ENCODE measurements at regions not wholly inside any gene's neighbourhood (a gene's known extent, or its start where the extent isn't known, plus 50 kb on each side); places are given as distances from the start of the nearest gene placed in this dataset.
A peak's percentile ranks its signal among the peaks of the same experiment; 100 is the strongest.

DNA sequence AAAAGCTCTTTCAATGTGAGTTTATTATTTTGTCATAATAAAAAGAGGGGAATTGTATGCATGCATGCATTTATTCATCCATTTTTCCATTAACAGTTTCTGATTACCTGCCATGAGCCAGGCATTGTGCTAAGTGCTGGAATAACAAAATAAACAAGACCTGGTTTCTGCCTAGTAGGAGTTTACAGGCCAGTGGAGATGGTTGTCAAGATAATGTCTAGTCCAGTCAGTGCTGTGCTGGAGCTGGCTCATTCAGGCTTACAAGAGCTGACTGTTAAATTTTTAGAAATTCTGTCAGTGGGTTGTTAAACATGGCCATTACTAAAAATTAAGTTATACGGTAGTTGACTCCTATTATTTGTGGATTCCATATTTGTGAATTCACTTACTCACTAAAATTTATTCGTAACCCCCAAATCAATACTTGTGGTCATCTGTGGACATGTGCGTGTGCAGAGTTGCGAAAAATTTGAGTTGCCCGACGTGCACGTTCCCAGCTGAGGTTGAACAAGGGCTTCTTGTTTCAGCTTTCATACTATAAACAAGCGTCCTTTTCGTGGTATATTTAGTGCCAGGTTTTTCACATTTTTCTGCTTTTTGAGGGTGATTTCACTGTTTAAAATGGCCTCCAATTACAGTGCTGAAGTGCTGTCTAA is 172.3 kb upstream of the RPS6KA3 start:
- Histone ChIP-seq H3K4me2 (ENCODE audit: low read length) (no peak overlapping the region), H3K27me3 (ENCODE audit: insufficient read depth, low read length) (no peaks in the 10 kb centered on the region), H3K27ac (ENCODE audit: low read depth, low read length) (no peak overlapping the region), H3K9ac (ENCODE audit: low read length) (no peak overlapping the region), H3K36me3 (ENCODE audit: insufficient read depth, low read length) (no peaks in the 10 kb centered on the region), H3K4me3 (ENCODE audit: insufficient read depth, low read depth, low read length) (no peak overlapping the region), H3K79me2 (ENCODE audit: insufficient read depth, low read length) (no peaks in the 10 kb centered on the region), H2AFZ (ENCODE audit: low read depth, low read length) (no peak overlapping the region), H3K9me3 (ENCODE audit: insufficient read depth, low read depth, low read length) (no peaks in the 10 kb centered on the region), H3K4me1 (ENCODE audit: insufficient read depth, low read length) (no peaks in the 10 kb centered on the region), H4K20me1 (ENCODE audit: insufficient read depth, low read length) (no peaks in the 10 kb centered on the region)
- no peak overlapping the region for H3K4me3 Mint-ChIP-seq (ENCODE audit: unreplicated experiment)
- peaks cover 4% of the 10 kb centered on the region for H3K27me3 Mint-ChIP-seq (ENCODE audit: low read depth, unreplicated experiment)
- TF ChIP-seq, protein P1, sequence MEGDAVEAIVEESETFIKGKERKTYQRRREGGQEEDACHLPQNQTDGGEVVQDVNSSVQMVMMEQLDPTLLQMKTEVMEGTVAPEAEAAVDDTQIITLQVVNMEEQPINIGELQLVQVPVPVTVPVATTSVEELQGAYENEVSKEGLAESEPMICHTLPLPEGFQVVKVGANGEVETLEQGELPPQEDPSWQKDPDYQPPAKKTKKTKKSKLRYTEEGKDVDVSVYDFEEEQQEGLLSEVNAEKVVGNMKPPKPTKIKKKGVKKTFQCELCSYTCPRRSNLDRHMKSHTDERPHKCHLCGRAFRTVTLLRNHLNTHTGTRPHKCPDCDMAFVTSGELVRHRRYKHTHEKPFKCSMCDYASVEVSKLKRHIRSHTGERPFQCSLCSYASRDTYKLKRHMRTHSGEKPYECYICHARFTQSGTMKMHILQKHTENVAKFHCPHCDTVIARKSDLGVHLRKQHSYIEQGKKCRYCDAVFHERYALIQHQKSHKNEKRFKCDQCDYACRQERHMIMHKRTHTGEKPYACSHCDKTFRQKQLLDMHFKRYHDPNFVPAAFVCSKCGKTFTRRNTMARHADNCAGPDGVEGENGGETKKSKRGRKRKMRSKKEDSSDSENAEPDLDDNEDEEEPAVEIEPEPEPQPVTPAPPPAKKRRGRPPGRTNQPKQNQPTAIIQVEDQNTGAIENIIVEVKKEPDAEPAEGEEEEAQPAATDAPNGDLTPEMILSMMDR (IDR thresholded peaks at IDR 0.05; ENCODE audit: insufficient read depth, low read depth, low read length): no peak
- no peak for TF ChIP-seq EZH2 (IDR thresholded peaks at IDR 0.05; ENCODE audit: insufficient read depth, low read length)
- DNase-seq (ENCODE audit: low read depth) (no peak), FAIRE-seq (peak; percentile 59)
- no peaks in the 10 kb centered on the region for H3K9me3 Mint-ChIP-seq (ENCODE audit: unreplicated experiment)
- no peaks in the 10 kb centered on the region for H3K4me1 Mint-ChIP-seq (ENCODE audit: low read depth, unreplicated experiment)
- H3K36me3 Mint-ChIP-seq (ENCODE audit: low read depth, unreplicated experiment): no peaks in the 10 kb centered on the region
- H3K27ac Mint-ChIP-seq (ENCODE audit: unreplicated experiment): no peak overlapping the region

GRCh38 chrX:20437683-20438082 is 171.0 kb upstream of the RPS6KA3 start:
- Histone ChIP-seq H3K4me1 (ENCODE audit: insufficient read depth, low read length) (peaks cover 1% of the 10 kb centered on the region), H3K79me2 (ENCODE audit: insufficient read depth, low read length) (no peaks in the 10 kb centered on the region), H3K9me3 (ENCODE audit: insufficient read depth, low read depth, low read length) (no peaks in the 10 kb centered on the region), H3K27ac (ENCODE audit: low read depth, low read length) (no peak overlapping the region), H2AFZ (ENCODE audit: low read depth, low read length) (no peak overlapping the region), H3K9ac (ENCODE audit: low read length) (no peak overlapping the region), H3K4me3 (ENCODE audit: insufficient read depth, low read depth, low read length) (no peak overlapping the region), H3K4me2 (ENCODE audit: low read length) (no peak overlapping the region), H3K36me3 (ENCODE audit: insufficient read depth, low read length) (no peaks in the 10 kb centered on the region), H3K27me3 (ENCODE audit: insufficient read depth, low read length) (no peaks in the 10 kb centered on the region), H4K20me1 (ENCODE audit: insufficient read depth, low read length) (no peaks in the 10 kb centered on the region)
- TF ChIP-seq, protein P1 (IDR thresholded peaks at IDR 0.05; ENCODE audit: insufficient read depth, low read depth, low read length): no peak
- Mint-ChIP-seq H3K9me3 (ENCODE audit: unreplicated experiment) (no peaks in the 10 kb centered on the region), H3K4me3 (ENCODE audit: unreplicated experiment) (no peak overlapping the region), H3K27me3 (ENCODE audit: low read depth, unreplicated experiment) (peaks cover 1% of the 10 kb centered on the region), H3K36me3 (ENCODE audit: low read depth, unreplicated experiment) (no peaks in the 10 kb centered on the region), H3K4me1 (ENCODE audit: low read depth, unreplicated experiment) (peaks cover 6% of the 10 kb centered on the region), H3K27ac (ENCODE audit: unreplicated experiment) (no peak overlapping the region)
- DNase-seq (ENCODE audit: low read depth): no peak
- FAIRE-seq: peak; percentile 43

- Histone ChIP-seq H3K9ac (ENCODE audit: low read length) (no peak overlapping the region), H3K36me3 (ENCODE audit: insufficient read depth, low read length) (no peaks in the 10 kb centered on the region), H4K20me1 (ENCODE audit: insufficient read depth, low read length) (no peaks in the 10 kb centered on the region), H3K79me2 (ENCODE audit: insufficient read depth, low read length) (no peaks in the 10 kb centered on the region), H3K9me3 (ENCODE audit: insufficient read depth, low read depth, low read length) (no peaks in the 10 kb centered on the region), H3K4me1 (ENCODE audit: insufficient read depth, low read length) (peaks cover 10% of the 10 kb centered on the region), H3K4me3 (ENCODE audit: insufficient read depth, low read depth, low read length) (no peak overlapping the region), H2AFZ (ENCODE audit: low read depth, low read length) (no peak overlapping the region), H3K4me2 (ENCODE audit: low read length) (no peak overlapping the region), H3K27ac (ENCODE audit: low read depth, low read length) (no peak overlapping the region), H3K27me3 (ENCODE audit: insufficient read depth, low read length) (no peaks in the 10 kb centered on the region)
- H3K27ac Mint-ChIP-seq (ENCODE audit: unreplicated experiment): no peak overlapping the region
- H3K9me3 Mint-ChIP-seq (ENCODE audit: unreplicated experiment): no peaks in the 10 kb centered on the region
- peaks cover 1% of the 10 kb centered on the region for H3K27me3 Mint-ChIP-seq (ENCODE audit: low read depth, unreplicated experiment)
- TF ChIP-seq, protein P1 (IDR thresholded peaks at IDR 0.05; ENCODE audit: insufficient read depth, low read depth, low read length): no peak
- no peak for TF ChIP-seq EZH2 (IDR thresholded peaks at IDR 0.05; ENCODE audit: insufficient read depth, low read length)
- H3K36me3 Mint-ChIP-seq (ENCODE audit: low read depth, unreplicated experiment): no peaks in the 10 kb centered on the region
- peaks cover 13% of the 10 kb centered on the region for H3K4me1 Mint-ChIP-seq (ENCODE audit: low read depth, unreplicated experiment)
- FAIRE-seq (no peak), DNase-seq (ENCODE audit: low read depth) (no peak)
- no peak overlapping the region for H3K4me3 Mint-ChIP-seq (ENCODE audit: unreplicated experiment)
These were observed 169.2 kb upstream of the RPS6KA3 start for GRCh38 chrX:20435913-20436312.

All from astrocyte (in vitro differentiated cells and primary cell).